ENCODE measurements at regions not wholly inside any gene's neighbourhood (a gene's known extent, or its start where the extent isn't known, plus 50 kb on each side); places are given as distances from the start of the nearest gene placed in this dataset.

DNA sequence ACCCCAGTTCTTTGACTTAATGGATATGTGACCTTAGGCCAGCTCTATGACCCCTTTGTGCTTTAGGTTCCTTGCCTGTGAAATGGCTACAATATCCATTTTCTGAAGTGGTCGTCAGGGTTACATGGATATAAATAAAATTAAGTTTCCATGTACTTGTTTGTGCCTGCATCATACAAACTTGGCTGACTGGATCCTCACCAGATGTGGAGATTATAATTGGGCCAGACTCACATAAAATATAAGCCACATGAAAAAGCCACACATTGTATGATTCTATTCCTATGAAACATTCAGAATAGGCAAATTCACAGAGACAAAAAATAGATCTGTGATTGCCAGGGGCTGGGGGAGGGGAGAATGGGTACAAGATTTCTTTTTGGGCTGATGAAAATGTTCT is 100.9 kb upstream of the USP47 start:
- no peak for DNase-seq (ENCODE audit: low spot score)
- H3K9me3 Mint-ChIP-seq (ENCODE audit: low read depth): no peaks in the 10 kb centered on the region
- no peaks in the 10 kb centered on the region for H3K4me1 Mint-ChIP-seq (ENCODE audit: low read depth)
- no peak for TF ChIP-seq CTCF (IDR thresholded peaks at IDR 0.05)
- peaks cover 2% of the 10 kb centered on the region for H3K27me3 Mint-ChIP-seq (ENCODE audit: low read depth)
- H3K36me3 Mint-ChIP-seq (ENCODE audit: low read depth): no peaks in the 10 kb centered on the region
- H3K27ac Mint-ChIP-seq (ENCODE audit: unreplicated experiment): no peak overlapping the region
- no peak overlapping the region for H3K4me3 Mint-ChIP-seq (ENCODE audit: unreplicated experiment)

GRCh38 chr11:11740073-11740702 is 101.6 kb upstream of the USP47 start:
- no peak for TF ChIP-seq CTCF (IDR thresholded peaks at IDR 0.05)
- Mint-ChIP-seq H3K4me3 (ENCODE audit: unreplicated experiment) (no peak overlapping the region), H3K36me3 (ENCODE audit: low read depth) (no peaks in the 10 kb centered on the region), H3K27ac (ENCODE audit: unreplicated experiment) (no peak overlapping the region), H3K4me1 (ENCODE audit: low read depth) (no peaks in the 10 kb centered on the region), H3K9me3 (ENCODE audit: low read depth) (no peaks in the 10 kb centered on the region), H3K27me3 (ENCODE audit: low read depth) (peaks cover 2% of the 10 kb centered on the region)
- DNase-seq (ENCODE audit: low spot score): no peak

GRCh38 chr11:11738370-11738769 is 103.4 kb upstream of the USP47 start:
- Mint-ChIP-seq H3K4me1 (ENCODE audit: low read depth) (no peaks in the 10 kb centered on the region), H3K36me3 (ENCODE audit: low read depth) (no peaks in the 10 kb centered on the region), H3K27ac (ENCODE audit: unreplicated experiment) (no peak overlapping the region), H3K9me3 (ENCODE audit: low read depth) (no peaks in the 10 kb centered on the region), H3K27me3 (ENCODE audit: low read depth) (peaks cover 4% of the 10 kb centered on the region), H3K4me3 (ENCODE audit: unreplicated experiment) (no peak overlapping the region)
- TF ChIP-seq CTCF (IDR thresholded peaks at IDR 0.05): no peak
- DNase-seq (ENCODE audit: low spot score): no peak

- TF ChIP-seq CTCF (IDR thresholded peaks at IDR 0.05): no peak
- no peak overlapping the region for H3K4me3 Mint-ChIP-seq (ENCODE audit: unreplicated experiment)
Observed at GRCh38 chr11:11735586-11735985, 106.2 kb upstream of the USP47 start.

GRCh38 chr11:11733246-11733747 is 108.5 kb upstream of the USP47 start:
- TF ChIP-seq CTCF (IDR thresholded peaks at IDR 0.05): no peak
- Mint-ChIP-seq H3K27me3 (ENCODE audit: low read depth) (peaks cover 6% of the 10 kb centered on the region), H3K36me3 (ENCODE audit: low read depth) (peaks cover 2% of the 10 kb centered on the region), H3K27ac (ENCODE audit: unreplicated experiment) (no peak overlapping the region), H3K4me1 (ENCODE audit: low read depth) (peaks cover 2% of the 10 kb centered on the region), H3K4me3 (ENCODE audit: unreplicated experiment) (no peak overlapping the region), H3K9me3 (ENCODE audit: low read depth) (no peaks in the 10 kb centered on the region)
- DNase-seq (ENCODE audit: low spot score): no peak

More at GRCh38 chr11:11735586-11735985, 106.2 kb upstream of the USP47 start:
- H3K36me3 Mint-ChIP-seq (ENCODE audit: low read depth): no peaks in the 10 kb centered on the region
- peaks cover 4% of the 10 kb centered on the region for H3K27me3 Mint-ChIP-seq (ENCODE audit: low read depth)
- H3K9me3 Mint-ChIP-seq (ENCODE audit: low read depth): no peaks in the 10 kb centered on the region
- peaks cover 2% of the 10 kb centered on the region for H3K4me1 Mint-ChIP-seq (ENCODE audit: low read depth)
- H3K27ac Mint-ChIP-seq (ENCODE audit: unreplicated experiment): no peak overlapping the region
- no peak for DNase-seq (ENCODE audit: low spot score)
